ENCODE measurements at regions not wholly inside any gene's neighbourhood (a gene's known extent, or its start where the extent isn't known, plus 50 kb on each side); places are given as distances from the start of the nearest gene placed in this dataset.

GRCh38 chr3:152623286-152623911, 211.5 kb upstream of the P2RY1 start:
- Histone ChIP-seq H3K27ac (ENCODE audit: extremely low read depth, low read depth, low read length) (no peak overlapping the region), H4K20me1 (replicated peaks; ENCODE audit: control insufficient read depth, insufficient read depth, low read length) (no peaks in the 10 kb centered on the region), H3K36me3 (ENCODE audit: control insufficient read depth, insufficient read depth, low read length) (no peaks in the 10 kb centered on the region), H3K4me3 (no peak overlapping the region), H3K4me2 (ENCODE audit: insufficient read depth, low read length) (no peak overlapping the region), H2AFZ (ENCODE audit: low read depth, low read length) (0 out of 2 replicates have a peak overlapping the region, but pooled peaks have one; percentile 28), H3K9me3 (replicated peaks; ENCODE audit: control insufficient read depth, insufficient read depth, low read depth, low read length) (no peaks in the 10 kb centered on the region), H3K4me1 (replicated peaks in 1 of 2; ENCODE audit: control insufficient read depth in 2 of 2, insufficient read depth in 2 of 2, low read length in 2 of 2) (no peaks in the 10 kb centered on the region; a peak in 1 of 5 replicates), H3K9ac (ENCODE audit: insufficient read depth in 1 of 2, low read depth in 2 of 2, low read length in 2 of 2) (no peak overlapping the region), H3K79me2 (ENCODE audit: control insufficient read depth, insufficient read depth, low read length) (no peaks in the 10 kb centered on the region), H3K9me1 (ENCODE audit: control insufficient read depth, insufficient read depth, low read length) (no peaks in the 10 kb centered on the region), H3K27me3 (ENCODE audit: control insufficient read depth in 2 of 2, insufficient read depth in 2 of 2, low read length in 2 of 2) (no peaks in the 10 kb centered on the region)
- no peak for DNase-seq (ENCODE audit: extremely low read depth in 1 of 4, low spot score in 3 of 4)
- no peak for TF ChIP-seq RBM22 (IDR thresholded peaks at IDR 0.05; ENCODE audit: low read depth, low read length, poor library complexity, severe bottlenecking)
- no peak for TF ChIP-seq SREBF2 (CRISPR knock-in tag; IDR thresholded peaks at IDR 0.05)
- TF ChIP-seq TEAD1 (CRISPR knock-in tag; IDR thresholded peaks at IDR 0.05), result no peak
- TF ChIP-seq, protein P1, sequence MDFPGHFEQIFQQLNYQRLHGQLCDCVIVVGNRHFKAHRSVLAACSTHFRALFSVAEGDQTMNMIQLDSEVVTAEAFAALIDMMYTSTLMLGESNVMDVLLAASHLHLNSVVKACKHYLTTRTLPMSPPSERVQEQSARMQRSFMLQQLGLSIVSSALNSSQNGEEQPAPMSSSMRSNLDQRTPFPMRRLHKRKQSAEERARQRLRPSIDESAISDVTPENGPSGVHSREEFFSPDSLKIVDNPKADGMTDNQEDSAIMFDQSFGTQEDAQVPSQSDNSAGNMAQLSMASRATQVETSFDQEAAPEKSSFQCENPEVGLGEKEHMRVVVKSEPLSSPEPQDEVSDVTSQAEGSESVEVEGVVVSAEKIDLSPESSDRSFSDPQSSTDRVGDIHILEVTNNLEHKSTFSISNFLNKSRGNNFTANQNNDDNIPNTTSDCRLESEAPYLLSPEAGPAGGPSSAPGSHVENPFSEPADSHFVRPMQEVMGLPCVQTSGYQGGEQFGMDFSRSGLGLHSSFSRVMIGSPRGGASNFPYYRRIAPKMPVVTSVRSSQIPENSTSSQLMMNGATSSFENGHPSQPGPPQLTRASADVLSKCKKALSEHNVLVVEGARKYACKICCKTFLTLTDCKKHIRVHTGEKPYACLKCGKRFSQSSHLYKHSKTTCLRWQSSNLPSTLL (IDR thresholded peaks at IDR 0.05), result no peak
- TF ChIP-seq, protein P2, sequence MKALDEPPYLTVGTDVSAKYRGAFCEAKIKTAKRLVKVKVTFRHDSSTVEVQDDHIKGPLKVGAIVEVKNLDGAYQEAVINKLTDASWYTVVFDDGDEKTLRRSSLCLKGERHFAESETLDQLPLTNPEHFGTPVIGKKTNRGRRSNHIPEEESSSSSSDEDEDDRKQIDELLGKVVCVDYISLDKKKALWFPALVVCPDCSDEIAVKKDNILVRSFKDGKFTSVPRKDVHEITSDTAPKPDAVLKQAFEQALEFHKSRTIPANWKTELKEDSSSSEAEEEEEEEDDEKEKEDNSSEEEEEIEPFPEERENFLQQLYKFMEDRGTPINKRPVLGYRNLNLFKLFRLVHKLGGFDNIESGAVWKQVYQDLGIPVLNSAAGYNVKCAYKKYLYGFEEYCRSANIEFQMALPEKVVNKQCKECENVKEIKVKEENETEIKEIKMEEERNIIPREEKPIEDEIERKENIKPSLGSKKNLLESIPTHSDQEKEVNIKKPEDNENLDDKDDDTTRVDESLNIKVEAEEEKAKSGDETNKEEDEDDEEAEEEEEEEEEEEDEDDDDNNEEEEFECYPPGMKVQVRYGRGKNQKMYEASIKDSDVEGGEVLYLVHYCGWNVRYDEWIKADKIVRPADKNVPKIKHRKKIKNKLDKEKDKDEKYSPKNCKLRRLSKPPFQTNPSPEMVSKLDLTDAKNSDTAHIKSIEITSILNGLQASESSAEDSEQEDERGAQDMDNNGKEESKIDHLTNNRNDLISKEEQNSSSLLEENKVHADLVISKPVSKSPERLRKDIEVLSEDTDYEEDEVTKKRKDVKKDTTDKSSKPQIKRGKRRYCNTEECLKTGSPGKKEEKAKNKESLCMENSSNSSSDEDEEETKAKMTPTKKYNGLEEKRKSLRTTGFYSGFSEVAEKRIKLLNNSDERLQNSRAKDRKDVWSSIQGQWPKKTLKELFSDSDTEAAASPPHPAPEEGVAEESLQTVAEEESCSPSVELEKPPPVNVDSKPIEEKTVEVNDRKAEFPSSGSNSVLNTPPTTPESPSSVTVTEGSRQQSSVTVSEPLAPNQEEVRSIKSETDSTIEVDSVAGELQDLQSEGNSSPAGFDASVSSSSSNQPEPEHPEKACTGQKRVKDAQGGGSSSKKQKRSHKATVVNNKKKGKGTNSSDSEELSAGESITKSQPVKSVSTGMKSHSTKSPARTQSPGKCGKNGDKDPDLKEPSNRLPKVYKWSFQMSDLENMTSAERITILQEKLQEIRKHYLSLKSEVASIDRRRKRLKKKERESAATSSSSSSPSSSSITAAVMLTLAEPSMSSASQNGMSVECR (CRISPR knock-in tag; IDR thresholded peaks at IDR 0.05), result no peak
- no peak for TF ChIP-seq HNRNPUL1 (IDR thresholded peaks at IDR 0.05; ENCODE audit: low read length)
- no peak for TF ChIP-seq SRSF7 (optimal IDR thresholded peaks at IDR 0.05; ENCODE audit: low read depth, low read length)
- TF ChIP-seq BDP1 (IDR thresholded peaks at IDR 0.05; ENCODE audit: insufficient read depth, insufficient read length), result no peak
- ATAC-seq, result no peak
- in situ Hi-C loops (cut with MboI), result no loop called here
- intact Hi-C loops (cut with micrococcal nuclease), result no loop called here
- 57% methylated on average over 5 of the region's 5 CpGs for WGBS (ENCODE audit: insufficient coverage, low coverage, missing lambda C conversion rate)
- CTCF ChIA-PET (ENCODE audit: low intra/inter-chr PET ratio), result no interaction called here
- POLR2A ChIA-PET, result no interaction called here
- FAIRE-seq, result no peak
- no TSS peak for BruUV-seq (replicated peaks)

All from K562 (cell line).